H9 (cell line): ENCODE measurements at regions not wholly inside any gene's neighbourhood (a gene's known extent, or its start where the extent isn't known, plus 50 kb on each side); places are given as distances from the start of the nearest gene placed in this dataset.

ENCODE experiments used
- DNase-seq: peaks from one replicate; pipeline ENCODE4 v3.0.0-alpha.2; 2017
- H2AFZ ChIP-seq: one replicate; pipeline ENCODE4 v1.6.1; 2013; ENCODE audit warnings: mild to moderate bottlenecking, low read length, control low read depth, moderate library complexity
- H2AK5ac ChIP-seq: 2 replicates; pipeline ENCODE4 v1.6.1; 2013; ENCODE audit warnings: low read length, control low read depth, mixed read lengths; ENCODE audit not compliant: insufficient read length
- H2BK120ac ChIP-seq: one replicate; pipeline ENCODE4 v1.6.1; 2013; ENCODE audit warnings: low read depth, mild to moderate bottlenecking, low read length, control low read depth, inconsistent platforms; ENCODE audit not compliant: poor library complexity, severe bottlenecking
- H2BK12ac ChIP-seq: 2 replicates; pipeline ENCODE4 v1.6.1; 2013; ENCODE audit warnings: low read length, control low read depth, mixed read lengths, low read depth; ENCODE audit not compliant: insufficient read length
- H2BK15ac ChIP-seq: 2 replicates; pipeline ENCODE4 v1.6.1; 2013; ENCODE audit warnings: low read depth, low read length, control low read depth
- H2BK20ac ChIP-seq: one replicate; pipeline ENCODE4 v1.6.1; 2013; ENCODE audit warnings: low read depth, mild to moderate bottlenecking, low read length, control low read depth, inconsistent platforms; ENCODE audit not compliant: poor library complexity, severe bottlenecking
- H2BK5ac ChIP-seq: 2 replicates; pipeline ENCODE4 v1.6.1; 2013; ENCODE audit warnings: low read length, control low read depth, mixed read lengths; ENCODE audit not compliant: insufficient read length
- H3K14ac ChIP-seq: 2 replicates; pipeline ENCODE4 v1.6.1; 2013; ENCODE audit warnings: low read length, control low read depth; ENCODE audit not compliant: insufficient read depth
- H3K18ac ChIP-seq: 2 replicates; pipeline ENCODE4 v1.6.1; 2013; ENCODE audit warnings: low read depth, mild to moderate bottlenecking, mixed read lengths, low read length, control low read depth; ENCODE audit not compliant: insufficient read length
- H3K23ac ChIP-seq: 2 replicates; pipeline ENCODE4 v1.6.1; 2013; ENCODE audit warnings: low read length, control low read depth, mixed read lengths, low read depth; ENCODE audit not compliant: insufficient read length
- H3K23me2 ChIP-seq: 2 replicates; pipeline ENCODE4 v1.6.1; 2013; ENCODE audit warnings: low read depth, mild to moderate bottlenecking, mixed read lengths, low read length, control low read depth; ENCODE audit not compliant: insufficient read length, poor library complexity, severe bottlenecking
- H3K27ac ChIP-seq: 2 replicates; pipeline ENCODE4 v1.5.1; 2013; ENCODE audit warnings: low read length, control low read depth, mixed read lengths, low read depth; ENCODE audit not compliant: insufficient read length
- H3K27me3 ChIP-seq: 2 replicates; pipeline ENCODE4 v1.6.1; 2013; ENCODE audit warnings: low read length, control low read depth, inconsistent platforms; ENCODE audit not compliant: insufficient read depth
- H3K4ac ChIP-seq: 2 replicates; pipeline ENCODE4 v1.6.1; 2013; ENCODE audit warnings: low read depth, mild to moderate bottlenecking, control low read depth, inconsistent platforms, low read length, moderate library complexity
- H3K4me1 ChIP-seq: 2 replicates; pipeline ENCODE4 v1.6.1; 2013; ENCODE audit warnings: low read length, control low read depth, inconsistent platforms; ENCODE audit not compliant: insufficient read depth
- H3K4me2 ChIP-seq: 2 replicates; pipeline ENCODE4 v1.6.1; 2013; ENCODE audit warnings: low read length, control low read depth, mixed read lengths; ENCODE audit not compliant: insufficient read length, insufficient read depth
- H3K56ac ChIP-seq: 2 replicates; pipeline ENCODE4 v1.6.1; 2013; ENCODE audit warnings: low read depth, mild to moderate bottlenecking, mixed read lengths, low read length, control low read depth; ENCODE audit not compliant: insufficient read length
- H3K79me1 ChIP-seq: 2 replicates; pipeline ENCODE4 v1.6.1; 2013; ENCODE audit warnings: low read depth, mild to moderate bottlenecking, moderate library complexity, low read length, control low read depth, inconsistent platforms; ENCODE audit not compliant: insufficient read depth, poor library complexity, severe bottlenecking
- H3K79me2 ChIP-seq: 2 replicates; pipeline ENCODE4 v1.6.1; 2013; ENCODE audit warnings: low read length, control low read depth, inconsistent platforms; ENCODE audit not compliant: insufficient read depth
- H3K9ac ChIP-seq: 2 replicates; pipeline ENCODE4 v1.6.1; 2013; ENCODE audit warnings: low read length, control low read depth, mixed read lengths; ENCODE audit not compliant: insufficient read length; ENCODE audit errors: extremely low read depth
- H3K9me3 ChIP-seq: one replicate; pipeline ENCODE4 v1.6.1; 2013; ENCODE audit warnings: low read depth, low read length, inconsistent platforms; ENCODE audit not compliant: control insufficient read depth
- H3T11ph ChIP-seq: one replicate; pipeline ENCODE4 v1.6.1; 2013; ENCODE audit warnings: mild to moderate bottlenecking, low read length, control low read depth, inconsistent platforms
- H4K20me1 ChIP-seq: one replicate; pipeline ENCODE4 v1.6.1; 2013; ENCODE audit not compliant: control insufficient read depth, insufficient read length, insufficient read depth
- H4K5ac ChIP-seq: 2 replicates; pipeline ENCODE4 v1.6.1; 2013; ENCODE audit warnings: low read depth, mild to moderate bottlenecking, mixed read lengths, low read length, control low read depth; ENCODE audit not compliant: insufficient read length
- H4K8ac ChIP-seq: replicated peaks from 2 replicates; pipeline ENCODE4 v1.6.1; 2013; ENCODE audit warnings: low read length, control low read depth, mixed read lengths, low read depth; ENCODE audit not compliant: insufficient read length
- H4K91ac ChIP-seq: 2 replicates; pipeline ENCODE4 v1.6.1; 2013; ENCODE audit warnings: low read depth, mild to moderate bottlenecking, moderate library complexity, mixed read lengths, low read length, control low read depth; ENCODE audit not compliant: insufficient read length
- H3K27ac Mint-ChIP-seq, 3 experiments: 2 replicates in 2 of 3; 3 replicates in 1 of 3; pipeline ENCODE4 v1.8.0; 2020 to 2021; ENCODE audit warnings: mixed read lengths in 3 of 3, mild to moderate bottlenecking in 1 of 3, moderate library complexity in 1 of 3
- H3K27me3 Mint-ChIP-seq: 2 replicates; pipeline ENCODE4 v1.8.0; 2021; ENCODE audit warnings: low read depth, mild to moderate bottlenecking, moderate library complexity, mixed read lengths
- H3K36me3 Mint-ChIP-seq, 3 experiments: 2 replicates in 2 of 3; 3 replicates in 1 of 3; pipeline ENCODE4 v1.8.0; 2020 to 2021; ENCODE audit warnings: low read depth in 3 of 3, mixed read lengths in 3 of 3; ENCODE audit not compliant: insufficient read depth in 1 of 3
- H3K4me1 Mint-ChIP-seq, 2 experiments: 2 replicates each; pipeline ENCODE4 v1.8.0; 2020; ENCODE audit warnings: mixed read lengths in 2 of 2
- H3K4me3 Mint-ChIP-seq, 2 experiments: 2 replicates in 1 of 2; 3 replicates in 1 of 2; pipeline ENCODE4 v1.8.0; 2020 to 2021; ENCODE audit warnings: mild to moderate bottlenecking in 2 of 2, mixed read lengths in 2 of 2, moderate library complexity in 1 of 2
- H3K9me3 Mint-ChIP-seq, 2 experiments: 2 replicates in 1 of 2; 3 replicates in 1 of 2; pipeline ENCODE4 v1.8.0; 2020; ENCODE audit warnings: mild to moderate bottlenecking in 2 of 2, mixed read lengths in 2 of 2, moderate library complexity in 1 of 2
- CTCF ChIP-seq: fragments of 200-600 bp; sonication (generic); conservative IDR thresholded peaks from 3 replicates; pipeline ENCODE4 v1.8.0; 2021; ENCODE audit warnings: antibody characterized with exemption, mild to moderate bottlenecking
- WGBS: extraction: QIAGEN DNeasy Blood & Tissue Kit; methylation state at CpG from one replicate; pipeline ENCODE4 v1.1.7; 2013; ENCODE audit warnings: missing lambda C conversion rate, low lambda C conversion rate, mixed read lengths; ENCODE audit not compliant: insufficient read length; ENCODE audit errors: extremely low coverage; 5-methylcytosine and 5-hydroxymethylcytosine counted together

DNA sequence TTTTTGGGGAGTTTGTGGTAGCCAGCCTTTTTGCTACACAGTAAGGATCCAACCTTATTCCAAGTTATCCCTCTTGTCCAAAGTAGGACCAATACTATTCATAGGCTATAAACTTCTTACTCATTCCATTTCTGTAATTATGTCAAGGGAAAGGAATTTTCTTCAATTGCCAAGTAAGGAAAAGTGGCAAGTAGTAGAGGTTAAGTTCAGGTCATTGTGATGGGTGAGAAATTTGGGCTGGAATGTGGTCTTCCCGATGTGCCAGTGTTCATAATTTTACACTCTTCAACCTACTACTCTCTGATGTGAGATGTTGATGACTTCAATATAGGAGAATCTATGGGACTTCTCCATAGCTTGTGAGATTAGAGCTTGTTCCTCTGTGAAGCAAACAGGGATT, 648.8 kb downstream of the METTL15 start:
- no peak overlapping the region for H3K14ac ChIP-seq
- no peak overlapping the region for H3K27ac ChIP-seq
- Mint-ChIP-seq H3K4me3 (no peak overlapping the region), H3K27ac (no peak overlapping the region), H3K4me1 (peaks cover 19 to 29% of the 10 kb centered on the region in 2 experiments), H3K27me3 (no peaks in the 10 kb centered on the region), H3K36me3 (no peaks in the 10 kb centered on the region), H3K9me3 (no peaks in the 10 kb centered on the region)
- H3K23ac ChIP-seq, result no peak overlapping the region
- no CpG with 5 or more reads among the region's 1 CpG for WGBS
- no peak overlapping the region for H2AFZ ChIP-seq
- H4K91ac ChIP-seq, result no peak overlapping the region
- H3K79me1 ChIP-seq, result no peaks in the 10 kb centered on the region
- H3K56ac ChIP-seq, result no peak overlapping the region
- no peaks in the 10 kb centered on the region for H3K79me2 ChIP-seq
- no peak overlapping the region for H2BK12ac ChIP-seq
- no peaks in the 10 kb centered on the region for H3K27me3 ChIP-seq
- H2BK120ac ChIP-seq, result no peak overlapping the region
- H3T11ph ChIP-seq, result no peak overlapping the region
- H3K23me2 ChIP-seq, result no peaks in the 10 kb centered on the region
- TF ChIP-seq CTCF, result no peak
- H4K8ac ChIP-seq, result no peak overlapping the region
- DNase-seq, result no peak
- no peak overlapping the region for H2BK15ac ChIP-seq
- no peaks in the 10 kb centered on the region for H3K9me3 ChIP-seq
- H3K9ac ChIP-seq, result no peak overlapping the region
- no peaks in the 10 kb centered on the region for H4K20me1 ChIP-seq
- no peak overlapping the region for H2AK5ac ChIP-seq
- no peak overlapping the region for H2BK20ac ChIP-seq
- H4K5ac ChIP-seq, result no peak overlapping the region
- no peak overlapping the region for H3K18ac ChIP-seq
- H3K4me2 ChIP-seq, result no peak overlapping the region
- peaks cover 6% of the 10 kb centered on the region; the same call in 1 of the 2 replicates for H3K4me1 ChIP-seq
- H2BK5ac ChIP-seq, result no peak overlapping the region
- H3K4ac ChIP-seq, result no peak overlapping the region
